Hindlimb muscle (tissue), 1 donor: ENCODE measurements at regions not wholly inside any gene's neighbourhood (a gene's known extent, or its start where the extent isn't known, plus 50 kb on each side); places are given as distances from the start of the nearest gene placed in this dataset.

Experiments
- DNase-seq: peaks from one replicate; pipeline ENCODE4 v3.0.0-alpha.2; 2013

DNA sequence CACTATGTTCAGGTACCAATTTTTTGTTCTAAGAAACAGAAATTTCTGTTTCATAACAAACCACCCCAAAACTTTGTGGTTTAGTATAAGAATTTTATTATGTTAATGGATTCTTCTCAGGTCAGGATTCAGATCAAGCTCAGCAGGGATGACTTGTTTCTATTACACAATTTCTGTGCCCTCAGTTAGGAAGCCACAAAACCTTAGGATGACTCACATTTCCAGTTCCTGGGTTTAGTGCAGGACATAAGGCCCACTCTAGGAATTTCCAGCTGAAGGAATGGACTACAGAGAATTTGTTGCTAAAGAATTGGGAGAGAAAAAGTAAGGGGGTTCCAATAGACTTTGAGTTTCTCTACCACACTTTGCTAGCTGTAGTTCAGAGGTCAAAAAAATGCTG is 629.3 kb downstream of the ANXA1 start:
- no peak for DNase-seq

DNA sequence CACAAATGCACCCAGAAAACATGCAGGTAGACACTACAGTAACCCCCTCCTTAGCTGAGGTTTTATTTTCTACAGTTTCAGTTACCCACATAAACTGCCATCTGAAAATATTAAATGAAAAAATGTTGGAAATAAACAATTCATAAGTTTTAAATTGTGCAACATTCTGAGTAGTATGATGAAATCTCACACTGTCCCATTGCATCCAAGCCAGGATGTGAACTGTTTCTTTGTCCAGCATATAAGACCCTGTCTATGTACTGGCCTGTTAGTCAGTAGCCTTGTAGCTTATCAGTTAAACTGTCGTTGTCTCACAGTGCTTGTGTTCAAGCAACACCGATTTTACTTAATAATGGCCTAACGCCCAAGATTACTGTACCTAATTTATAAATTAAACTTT is 630.5 kb downstream of the ANXA1 start:
- no peak for DNase-seq

DNA sequence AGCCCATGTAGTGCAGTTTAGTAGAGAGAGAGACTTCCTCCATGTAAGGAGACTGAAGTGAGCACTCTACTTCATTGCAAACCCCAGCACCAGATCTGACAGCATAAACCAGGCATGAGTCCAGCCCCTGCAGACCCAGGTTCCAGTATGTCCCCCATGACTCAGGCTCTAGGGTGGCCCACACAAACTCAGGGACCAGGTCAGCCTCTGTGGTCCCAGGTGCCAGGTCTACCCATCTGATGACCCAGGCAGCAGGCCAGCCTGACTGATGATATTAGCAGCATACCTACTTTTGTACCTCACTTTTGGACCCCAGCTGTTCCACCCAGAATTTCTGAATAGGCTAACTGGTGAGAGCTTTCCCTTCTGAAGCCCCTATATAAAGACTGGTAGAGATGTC is 647.8 kb downstream of the ANXA1 start:
- no peak for DNase-seq

DNA sequence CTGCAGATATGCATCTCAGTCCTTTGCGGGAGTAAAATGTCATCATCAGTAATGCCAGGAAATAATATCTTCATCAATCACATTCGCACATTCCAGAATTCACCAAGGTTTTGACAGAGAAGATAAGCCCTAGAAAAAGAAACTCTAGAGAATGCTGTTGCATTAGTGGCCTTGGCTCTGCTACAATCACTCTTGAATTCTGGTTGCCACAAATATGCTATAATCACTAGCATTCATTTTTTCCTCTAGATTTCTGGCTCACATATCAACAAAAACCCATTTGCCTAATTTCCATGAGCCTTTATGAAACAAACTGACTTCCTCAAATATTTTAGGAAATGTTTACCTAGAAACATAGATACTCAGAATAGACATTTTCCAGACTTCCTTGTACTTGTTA is 653.4 kb downstream of the ANXA1 start:
- DNase-seq, result no peak

DNA sequence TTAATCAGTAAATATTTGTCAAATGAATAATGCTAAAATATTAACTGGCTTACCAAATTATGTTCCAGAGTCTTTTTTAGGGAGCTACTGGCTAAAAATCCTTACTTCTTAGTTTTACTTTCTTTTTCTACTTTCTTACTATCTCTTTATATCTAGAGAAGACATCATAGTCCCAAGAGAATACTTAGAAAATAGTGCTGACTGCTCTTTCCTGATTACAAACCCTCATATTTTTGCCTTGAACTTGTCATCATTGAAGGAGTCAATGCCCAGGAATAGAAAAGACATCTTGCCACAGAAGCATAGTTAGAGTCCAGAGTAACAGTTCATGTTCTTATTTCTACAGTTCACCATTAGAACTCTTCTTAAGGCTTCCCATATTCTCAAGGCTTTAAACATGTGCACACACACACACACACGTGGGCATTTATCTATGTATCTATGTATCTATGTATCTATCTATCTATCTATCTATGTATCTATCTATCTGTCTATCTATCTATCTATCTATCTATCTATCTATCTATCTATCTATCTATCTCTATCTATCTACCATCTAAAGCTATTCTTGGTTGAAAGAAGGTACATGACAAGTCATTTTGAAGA is 654.3 kb downstream of the ANXA1 start:
- DNase-seq, result no peak

DNA sequence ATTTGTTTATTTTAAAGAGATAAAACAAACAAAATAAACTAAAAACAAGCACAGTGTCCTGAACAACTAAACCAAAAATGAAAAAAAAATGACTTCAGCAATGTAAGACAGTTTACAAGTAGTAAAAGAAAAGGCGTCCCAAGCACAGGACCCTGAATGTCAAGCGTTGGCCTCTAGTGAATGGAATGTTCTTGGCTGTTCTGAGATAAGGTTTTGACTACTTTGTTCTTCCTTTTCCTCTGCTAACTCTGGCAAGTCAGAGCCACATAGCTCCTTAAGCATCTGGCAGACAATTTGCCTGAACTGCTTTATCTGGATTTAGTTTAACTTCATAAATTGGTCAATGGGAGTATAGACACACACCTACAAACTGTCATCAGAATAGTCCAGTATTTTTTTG is 655.2 kb downstream of the ANXA1 start:
- no peak for DNase-seq

DNA sequence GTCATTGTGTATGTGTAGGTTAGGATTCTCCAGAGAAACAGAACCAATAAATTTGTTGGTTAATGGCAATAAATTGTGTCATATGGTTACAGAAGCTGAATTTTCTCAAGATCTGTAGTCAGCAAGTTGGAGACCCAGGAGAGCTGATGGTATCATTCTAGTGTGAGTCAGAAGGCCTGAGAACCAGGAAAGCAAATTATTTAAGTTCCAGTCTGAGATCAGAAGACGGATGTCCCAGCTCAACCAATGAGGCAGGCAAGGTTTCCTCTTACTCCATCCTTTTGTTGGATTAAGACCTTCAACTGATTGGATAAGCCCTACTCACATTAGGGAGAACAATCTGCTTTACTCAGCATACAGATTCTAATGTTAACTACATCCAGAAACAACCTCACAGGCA is 656.3 kb downstream of the ANXA1 start:
- DNase-seq, result no peak

DNA sequence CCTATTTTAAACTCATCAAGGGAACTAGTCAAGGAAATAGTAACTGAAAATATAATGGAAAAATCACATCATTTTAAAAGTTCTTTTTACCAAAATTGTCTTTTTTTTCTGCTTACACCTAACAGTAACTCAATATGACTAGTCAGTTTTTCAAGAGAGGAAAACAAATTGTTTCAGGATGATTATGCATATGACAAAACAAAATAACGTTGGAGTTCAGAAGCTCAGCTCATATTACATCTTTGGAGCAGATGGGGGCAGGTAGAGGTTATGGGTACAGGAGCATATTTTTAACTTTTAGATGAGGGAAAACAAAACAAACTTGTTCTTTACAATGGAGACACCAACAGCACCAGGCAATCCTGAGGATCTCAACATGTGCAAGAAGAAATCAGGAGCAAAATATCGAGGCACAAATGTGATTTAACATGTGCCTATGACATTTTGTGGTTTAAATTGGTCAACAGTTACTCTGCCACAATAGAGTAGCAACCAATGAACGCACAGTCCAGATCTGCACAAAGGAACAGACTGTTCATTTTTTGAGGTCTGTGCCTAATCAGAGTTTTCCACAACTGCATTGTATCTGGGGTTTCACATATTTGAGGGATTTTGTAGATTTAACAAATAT is 659.0 kb downstream of the ANXA1 start:
- no peak for DNase-seq

DNA sequence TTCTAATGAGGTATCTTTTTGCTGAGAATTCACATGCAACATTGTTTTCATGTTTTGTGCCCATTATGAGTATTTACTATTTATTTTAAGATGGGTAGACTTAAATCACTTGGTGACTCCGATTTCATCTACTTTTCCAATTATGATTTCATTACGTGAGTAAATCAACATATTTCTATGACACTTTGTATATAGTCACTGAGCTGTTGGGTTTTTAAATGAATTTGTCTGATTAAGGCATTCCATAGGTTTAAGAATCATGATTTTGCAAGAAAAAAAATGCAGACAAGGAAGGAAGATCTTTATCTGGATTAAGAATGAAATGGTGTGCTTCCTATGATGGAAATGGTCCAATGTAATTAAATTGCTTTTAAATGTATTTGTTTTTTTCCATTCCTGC is 661.9 kb downstream of the ANXA1 start:
- no peak for DNase-seq

DNA sequence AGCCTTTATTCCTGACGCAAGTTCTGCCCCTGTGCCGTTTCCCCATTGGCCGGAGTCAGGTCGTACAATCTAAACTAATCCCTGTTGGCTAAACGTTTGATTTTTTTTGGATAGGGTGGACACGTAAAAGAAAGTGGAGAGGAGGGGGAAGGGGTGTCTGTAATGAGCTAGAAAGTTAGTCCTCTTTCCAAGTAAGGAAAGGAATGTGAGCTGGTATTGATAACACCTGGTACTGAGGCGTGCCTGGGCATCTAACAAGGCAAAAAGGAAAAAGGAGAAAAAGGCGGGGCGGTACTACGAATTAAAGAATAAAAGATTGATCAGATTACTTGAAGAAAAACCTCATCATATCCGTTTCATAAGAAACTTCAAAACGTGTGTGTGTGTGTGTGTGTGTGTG is 665.2 kb downstream of the ANXA1 start:
- no peak for DNase-seq

DNA sequence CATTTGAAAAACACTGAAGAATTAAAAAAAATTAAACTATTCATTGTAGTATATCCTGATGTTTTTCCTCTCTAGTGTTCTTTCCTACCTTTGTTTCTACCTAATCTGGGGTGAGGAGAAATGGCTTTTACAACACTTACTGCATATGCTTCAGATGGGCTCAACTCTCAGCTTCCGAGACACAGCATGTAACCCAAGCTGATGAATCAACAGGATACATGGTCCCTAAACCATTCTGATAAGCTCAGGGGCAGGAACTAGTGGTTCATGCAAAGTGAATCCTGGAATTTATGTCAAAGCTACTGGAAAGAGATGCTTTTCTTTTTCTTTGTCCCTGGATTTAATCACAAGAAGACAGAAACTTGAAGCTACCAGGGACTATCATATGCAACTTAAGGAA is 672.5 kb upstream of the RORB start:
- no peak for DNase-seq

DNA sequence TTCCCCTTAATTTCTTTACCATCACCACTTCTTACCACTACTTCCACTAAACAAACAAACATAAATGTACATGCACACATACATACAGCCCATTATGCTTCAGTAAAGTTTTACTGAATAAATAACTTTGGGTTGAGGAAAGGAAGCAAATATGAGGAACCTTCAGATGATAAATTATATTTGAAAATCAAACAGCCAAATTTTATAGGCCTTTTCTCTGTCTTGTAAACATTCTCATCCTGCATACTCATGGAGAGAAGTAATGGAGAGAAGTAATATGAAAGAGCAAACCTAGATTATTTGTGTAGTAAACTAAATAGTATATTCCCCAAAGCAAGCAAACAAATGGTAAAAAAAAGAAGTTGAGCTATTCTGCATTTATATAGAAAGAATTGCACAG is 658.3 kb upstream of the RORB start:
- DNase-seq, result no peak

DNA sequence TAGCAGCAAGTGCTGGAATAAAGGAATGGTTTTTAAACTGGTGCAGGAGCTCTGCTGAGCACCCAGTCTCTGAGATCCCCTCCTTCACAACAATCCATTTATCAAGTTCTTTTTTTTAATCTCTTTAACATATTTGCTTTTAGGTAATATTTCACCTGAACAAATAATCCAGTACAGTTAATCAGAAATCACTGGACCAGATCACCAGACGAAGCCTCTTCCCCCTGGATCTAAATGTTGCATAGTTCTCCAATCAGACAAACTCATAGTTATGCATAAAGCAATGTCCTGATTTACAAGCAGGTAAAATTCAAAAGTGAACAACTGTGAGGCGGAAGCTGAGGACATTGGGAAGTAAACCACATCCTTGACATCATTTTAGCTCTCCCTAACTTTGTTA is 657.7 kb upstream of the RORB start:
- no peak for DNase-seq

DNA sequence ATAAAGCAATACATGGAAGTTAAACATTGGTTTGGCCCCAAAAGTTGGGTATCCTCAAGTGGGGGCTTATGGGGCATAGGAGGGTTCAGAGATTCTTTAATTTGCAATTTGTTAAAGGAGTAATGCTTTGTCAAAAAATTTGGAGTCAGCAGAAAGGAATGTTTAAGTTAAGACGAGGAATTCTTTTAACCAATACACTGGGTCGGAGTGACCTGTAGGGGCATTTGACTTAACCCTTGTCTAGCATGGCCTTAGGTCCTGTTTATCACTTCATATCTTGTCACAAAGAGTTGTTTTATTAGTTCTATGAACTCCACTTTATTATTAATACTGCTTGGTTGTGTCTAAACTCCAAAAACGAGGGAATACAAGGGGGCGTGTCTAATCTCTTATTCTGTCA is 656.1 kb upstream of the RORB start:
- DNase-seq, result no peak

DNA sequence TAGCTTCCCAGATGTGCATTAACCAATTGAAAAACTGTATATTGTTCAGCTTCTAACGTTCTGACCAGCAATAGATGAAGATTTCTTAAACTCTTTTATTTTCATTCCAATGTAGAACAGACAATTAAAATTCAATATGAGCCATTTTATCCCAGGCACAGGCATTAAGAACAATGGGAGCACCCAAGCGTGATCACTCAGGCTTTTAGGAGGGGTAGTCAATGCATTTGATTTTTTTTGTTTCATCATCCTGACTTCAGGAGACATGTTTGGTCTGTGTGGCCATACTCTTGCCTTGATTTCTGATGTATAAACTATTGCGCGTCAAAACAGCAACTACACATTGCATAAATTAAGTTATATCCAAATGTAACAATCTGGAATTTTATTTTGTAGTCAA is 653.0 kb upstream of the RORB start:
- no peak for DNase-seq

DNA sequence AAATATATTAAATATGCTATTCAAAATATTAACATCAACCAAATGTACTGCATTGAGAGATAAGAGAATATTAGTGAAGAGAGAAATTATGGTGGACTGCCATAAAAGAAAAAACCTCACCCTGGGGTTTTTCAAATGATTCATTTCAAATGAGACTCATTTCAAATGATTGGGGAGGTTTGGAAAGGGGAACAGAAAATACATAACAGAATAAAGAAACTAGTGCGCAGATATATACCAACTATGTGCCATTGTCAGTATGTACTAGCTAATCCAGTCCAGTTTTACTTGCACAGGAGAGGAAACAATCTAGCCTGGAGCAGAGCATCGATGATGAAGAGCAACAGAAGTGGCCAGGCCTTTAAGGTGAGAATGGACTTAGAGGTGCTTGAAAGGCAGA is 651.6 kb upstream of the RORB start:
- DNase-seq, result no peak

DNA sequence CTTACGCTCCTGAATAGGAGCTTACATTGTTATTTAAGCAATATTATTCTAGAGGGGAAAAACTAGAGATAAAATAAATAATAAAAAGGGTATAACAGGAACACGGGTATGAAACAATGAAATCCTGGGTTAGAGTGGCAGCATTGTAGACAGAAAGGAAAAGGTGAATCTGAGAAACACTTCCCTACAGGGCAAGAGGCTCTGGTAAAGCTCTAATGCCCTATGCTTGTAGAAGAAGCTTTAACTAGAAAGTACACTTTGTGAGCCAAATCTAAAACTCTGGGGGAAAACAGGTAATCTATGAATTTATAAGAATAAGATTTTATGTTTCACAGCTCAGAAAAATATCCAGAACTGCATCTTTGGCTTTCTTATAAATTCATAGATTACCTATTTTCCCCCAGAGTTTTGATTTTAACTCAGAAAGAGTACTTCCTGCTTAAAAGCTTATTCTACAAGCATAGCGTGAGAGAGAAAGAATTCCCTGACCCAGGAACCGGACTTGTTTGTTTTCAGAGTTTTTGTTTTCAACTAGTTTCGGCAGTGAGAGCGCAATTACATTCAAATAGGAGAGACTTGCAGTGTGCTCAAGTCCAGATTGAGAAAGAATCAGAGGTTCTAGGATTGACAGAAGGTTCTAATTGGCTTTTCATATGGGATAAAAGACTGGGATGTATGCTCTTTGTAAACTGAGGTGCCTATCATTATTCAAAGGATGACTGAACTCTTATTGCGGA is 651.0 kb upstream of the RORB start:
- DNase-seq, result no peak

DNA sequence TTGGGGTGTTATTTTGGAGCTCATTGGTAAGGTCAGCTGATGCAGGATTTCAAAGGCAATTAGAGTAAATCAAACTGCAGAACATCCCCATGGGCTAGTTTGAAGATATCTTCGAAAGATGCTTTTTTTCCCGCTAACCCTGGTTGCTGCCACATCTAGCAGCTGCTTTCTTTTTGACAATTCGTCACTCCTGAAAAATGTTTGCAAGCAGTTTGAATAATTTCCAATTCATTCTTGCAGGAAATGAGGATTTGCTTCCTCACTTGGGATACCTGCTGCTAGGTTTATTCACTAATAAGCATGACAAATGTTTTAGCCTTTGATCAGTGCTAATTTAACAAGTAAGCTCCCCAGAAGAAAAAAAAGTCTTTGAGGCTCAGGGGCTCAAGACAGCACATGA is 649.6 kb upstream of the RORB start:
- DNase-seq, result no peak

DNA sequence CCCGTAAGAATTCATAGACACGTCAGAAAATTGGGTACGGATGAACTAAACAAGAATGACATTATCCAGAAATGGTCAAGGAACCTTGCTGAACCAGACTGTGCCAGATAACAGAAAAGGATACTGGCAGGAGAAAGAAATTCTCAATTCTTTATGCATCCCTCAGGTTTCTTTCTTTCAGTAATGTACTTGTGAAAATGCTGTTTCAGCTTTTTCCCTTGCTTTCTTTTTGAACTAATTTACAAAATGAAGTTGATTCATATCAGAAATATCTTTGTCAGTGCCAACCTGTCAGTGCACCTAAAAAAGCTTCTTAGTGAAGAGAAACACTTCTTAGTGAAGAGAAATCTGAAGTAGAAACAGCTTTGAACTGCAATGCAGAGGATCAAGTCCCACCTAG is 643.6 kb upstream of the RORB start:
- DNase-seq, result no peak

DNA sequence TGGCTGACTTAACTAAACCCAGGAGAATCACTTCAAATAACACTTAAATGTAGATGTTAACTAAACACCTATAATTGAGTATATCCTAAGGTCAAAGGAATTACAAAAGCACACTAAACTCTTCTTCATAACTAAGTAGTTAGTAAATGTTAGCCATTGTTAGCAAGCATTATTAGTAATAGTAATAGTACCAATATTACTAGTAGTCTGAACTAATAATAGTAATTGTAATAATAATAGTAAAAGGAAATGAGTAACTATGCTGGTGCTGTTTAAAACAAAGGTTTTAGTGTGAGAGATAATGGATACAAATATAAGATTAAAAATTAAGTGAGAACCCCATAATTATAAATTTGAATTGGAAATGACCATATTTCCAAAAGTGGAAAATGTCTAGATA is 641.9 kb upstream of the RORB start:
- no peak for DNase-seq

DNA sequence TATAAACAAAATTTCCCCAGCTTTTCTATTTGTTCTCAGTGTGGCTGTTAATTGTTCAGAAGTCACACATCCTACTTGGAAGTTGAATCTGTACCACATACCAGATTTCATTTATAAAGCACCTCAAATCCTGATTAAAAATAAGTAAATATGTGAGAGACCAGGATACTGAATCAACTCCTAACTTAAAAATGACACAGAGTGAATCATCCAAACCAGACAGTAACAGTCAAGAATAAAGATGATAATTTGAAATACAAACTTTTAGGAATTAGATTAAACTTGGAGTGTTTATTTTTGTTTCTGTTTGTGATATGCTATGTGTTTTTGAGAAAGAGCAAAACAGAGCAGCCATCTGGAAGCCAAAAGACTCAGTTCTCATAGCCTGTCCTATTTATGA is 633.2 kb upstream of the RORB start:
- no peak for DNase-seq

DNA sequence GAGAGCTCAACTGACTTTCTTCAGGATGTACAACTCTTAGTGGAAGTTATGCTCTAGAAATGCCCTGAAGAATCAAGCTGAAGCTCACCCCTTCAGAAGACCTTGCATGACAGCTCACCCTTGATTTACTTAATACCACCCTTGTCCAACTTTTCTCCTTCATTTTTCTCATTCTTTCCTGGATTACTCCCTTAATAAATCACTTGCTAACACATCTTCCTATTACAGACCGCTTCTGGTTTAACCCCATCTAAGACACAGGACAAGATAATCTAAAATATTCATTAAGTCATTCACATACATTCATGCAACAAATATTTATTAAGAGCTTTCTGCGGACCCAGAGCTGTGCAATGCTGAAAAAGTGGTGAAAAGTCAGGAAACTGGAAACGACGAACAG is 630.7 kb upstream of the RORB start:
- DNase-seq, result no peak

DNA sequence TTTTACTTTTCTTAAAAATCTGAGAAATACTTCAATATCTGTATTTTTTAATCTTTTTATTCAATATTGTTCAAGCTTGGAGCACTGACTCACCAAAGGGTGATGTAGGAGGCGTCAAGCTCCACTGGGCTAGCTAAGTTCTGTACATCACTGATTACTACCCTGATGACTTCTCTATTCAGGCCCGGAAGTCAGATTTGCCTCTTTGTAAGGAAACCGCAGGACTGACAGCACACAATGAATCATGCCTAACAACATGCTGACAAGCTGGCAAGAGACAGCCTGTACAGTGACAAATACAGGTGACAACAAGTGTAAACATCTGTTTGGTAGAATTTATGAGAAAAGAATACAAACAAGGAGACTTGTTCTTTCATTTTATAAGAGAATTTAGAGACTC is 627.9 kb upstream of the RORB start:
- no peak for DNase-seq

DNA sequence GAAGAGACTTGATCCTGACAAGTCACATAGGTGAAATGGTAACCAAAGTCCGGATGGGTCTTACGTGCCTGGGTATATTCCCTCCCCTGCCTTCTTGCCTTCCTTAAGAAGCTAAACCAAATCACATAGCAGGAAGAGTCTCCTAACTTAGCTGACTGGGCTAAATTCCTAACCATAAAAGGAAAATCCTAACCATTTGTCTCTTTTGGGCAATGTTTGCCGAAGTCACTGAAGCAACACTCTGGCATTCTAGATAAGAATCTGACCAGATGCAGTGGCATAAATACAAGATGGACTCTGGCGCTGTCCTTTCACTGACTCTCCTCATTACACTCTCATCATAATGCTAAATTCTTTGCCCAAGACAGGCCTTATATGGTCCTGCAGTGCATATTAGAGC is 625.5 kb upstream of the RORB start:
- DNase-seq, result no peak

DNA sequence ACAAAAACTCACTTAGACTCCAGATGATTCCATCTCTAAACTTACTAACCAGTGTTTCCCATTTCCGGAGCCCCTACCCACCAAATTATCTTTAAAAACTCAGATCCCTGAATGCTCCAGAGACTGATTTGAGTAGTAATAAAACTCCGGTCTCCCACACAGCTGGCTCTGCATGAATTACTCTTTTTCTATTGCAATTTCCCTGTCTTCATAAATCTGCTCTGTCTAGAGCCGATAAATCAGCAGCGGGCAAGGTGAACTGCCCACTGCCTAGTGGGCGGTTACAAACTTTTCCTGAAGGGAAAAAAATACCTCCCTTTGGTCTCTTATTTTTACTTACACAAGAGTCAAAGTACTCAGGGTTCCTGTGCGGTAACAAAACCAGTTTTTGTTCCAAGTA is 624.4 kb upstream of the RORB start:
- no peak for DNase-seq
